SU-DHL-6 (cell line): ENCODE measurements at regions not wholly inside any gene's neighbourhood (a gene's known extent, or its start where the extent isn't known, plus 50 kb on each side); places are given as distances from the start of the nearest gene placed in this dataset.

Experiments
- H2AFZ ChIP-seq: fragments of 200-600 bp; sonication (generic); 2 replicates; pipeline ENCODE4 v1.6.1; 2014; ENCODE audit warnings: low read depth, mild to moderate bottlenecking, moderate library complexity, mixed read lengths, antibody characterized with exemption, low read length; ENCODE audit not compliant: severe bottlenecking
- H3F3A ChIP-seq: fragments of 200-600 bp; shearing (Covaris generic); 2 replicates; pipeline ENCODE4 v1.6.0; 2016; ENCODE audit warnings: antibody characterized with exemption, mild to moderate bottlenecking; ENCODE audit not compliant: insufficient read depth
- H3K27ac ChIP-seq: fragments of 200-600 bp; sonication (generic); 2 replicates; pipeline ENCODE4 v1.5.1; 2016; ENCODE audit warnings: low read depth, mild to moderate bottlenecking, low read length, moderate library complexity, mixed read lengths
- H3K27me3 ChIP-seq: fragments of 200-600 bp; sonication (generic), shearing (Covaris generic); 2 replicates; pipeline ENCODE4 v1.6.0; 2014; ENCODE audit warnings: mild to moderate bottlenecking, low read length
- H3K36me3 ChIP-seq: fragments of 200-600 bp; sonication (generic); 2 replicates; pipeline ENCODE4 v1.6.1; 2014; ENCODE audit warnings: mild to moderate bottlenecking, low read length, mixed read lengths
- H3K4me2 ChIP-seq: fragments of 300-600, 200-600 bp; shearing (Covaris generic), sonication (generic); 2 replicates; pipeline ENCODE4 v1.6.0; 2014; ENCODE audit warnings: low read length, low read depth, mild to moderate bottlenecking; ENCODE audit not compliant: poor library complexity, severe bottlenecking
- H3K4me3 ChIP-seq: fragments of 200-600 bp; sonication (generic); 2 replicates; pipeline ENCODE4 v1.5.1; 2014; ENCODE audit warnings: antibody characterized with exemption, low read length, mild to moderate bottlenecking, mixed read lengths; ENCODE audit not compliant: insufficient read depth, poor library complexity, severe bottlenecking
- H3K79me2 ChIP-seq: fragments of 200-600 bp; sonication (generic); 2 replicates; pipeline ENCODE4 v1.6.1; 2014; ENCODE audit warnings: mild to moderate bottlenecking, low read length, moderate library complexity; ENCODE audit not compliant: insufficient read depth
- H3K9ac ChIP-seq: fragments of 200-600 bp; sonication (generic); 2 replicates; pipeline ENCODE4 v1.7.0; 2014; ENCODE audit warnings: mild to moderate bottlenecking, low read length
- H3K9me2 ChIP-seq: fragments of 200-600 bp; sonication (generic); replicated peaks from 2 replicates; pipeline ENCODE4 v1.6.1; 2014; ENCODE audit warnings: low read length; ENCODE audit not compliant: insufficient read depth
- H3K9me3 ChIP-seq: fragments of 200-600 bp; sonication (generic); 2 replicates; pipeline ENCODE4 v1.6.1; 2014; ENCODE audit warnings: low read length, mixed read lengths; ENCODE audit not compliant: insufficient read depth
- H4K20me1 ChIP-seq: fragments of 200-600 bp; sonication (generic); 2 replicates; pipeline ENCODE4 v1.6.1; 2014; ENCODE audit warnings: low read depth, mild to moderate bottlenecking, antibody characterized with exemption, low read length, moderate library complexity, mixed read lengths
- EZH2phosphoT487 ChIP-seq: fragments of 200-600 bp; sonication (generic), shearing (Covaris generic); conservative IDR thresholded peaks from 2 replicates; pipeline ENCODE4 v1.6.1; 2018; ENCODE audit warnings: mild to moderate bottlenecking, antibody characterized with exemption, low read length, moderate library complexity, mixed read lengths
- TF ChIP-seq, protein P1 (sequence below): fragments of 200-600 bp; sonication (generic); IDR thresholded peaks from one replicate; pipeline ENCODE4 v1.5.1; 2017; ENCODE audit warnings: antibody characterized with exemption, mild to moderate bottlenecking, low read length, moderate library complexity; ENCODE audit not compliant: insufficient read depth, poor library complexity, severe bottlenecking

DNA sequence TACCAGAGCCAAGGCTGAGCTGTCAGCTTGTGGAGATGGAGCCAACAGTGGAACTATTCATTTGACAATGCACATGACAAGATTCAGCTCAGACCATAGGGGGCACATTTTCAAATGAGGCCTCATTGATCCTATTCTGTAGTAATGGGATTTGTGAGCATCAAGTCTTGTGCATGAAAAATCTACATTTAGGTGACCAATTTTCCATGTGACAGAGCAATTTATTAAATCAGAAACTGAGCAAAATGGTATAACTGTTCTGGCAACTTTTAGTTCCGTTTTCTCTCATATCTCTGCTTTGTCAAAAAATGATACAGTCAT lies 108.5 kb upstream of the PCDH18 start:
- Histone ChIP-seq H3K27ac (no peak overlapping the region), H3K4me2 (no peak overlapping the region), H2AFZ (no peak overlapping the region), H3K79me2 (no peaks in the 10 kb centered on the region), H3K9me3 (no peaks in the 10 kb centered on the region), H3K27me3 (no peaks in the 10 kb centered on the region), H3K36me3 (no peaks in the 10 kb centered on the region), H3K4me3 (no peak overlapping the region), H3K9ac (no peak overlapping the region), H4K20me1 (no peaks in the 10 kb centered on the region), H3K9me2 (no peaks in the 10 kb centered on the region), H3F3A (no peaks in the 10 kb centered on the region)
- no peak for TF ChIP-seq EZH2phosphoT487
- TF ChIP-seq, protein P1, sequence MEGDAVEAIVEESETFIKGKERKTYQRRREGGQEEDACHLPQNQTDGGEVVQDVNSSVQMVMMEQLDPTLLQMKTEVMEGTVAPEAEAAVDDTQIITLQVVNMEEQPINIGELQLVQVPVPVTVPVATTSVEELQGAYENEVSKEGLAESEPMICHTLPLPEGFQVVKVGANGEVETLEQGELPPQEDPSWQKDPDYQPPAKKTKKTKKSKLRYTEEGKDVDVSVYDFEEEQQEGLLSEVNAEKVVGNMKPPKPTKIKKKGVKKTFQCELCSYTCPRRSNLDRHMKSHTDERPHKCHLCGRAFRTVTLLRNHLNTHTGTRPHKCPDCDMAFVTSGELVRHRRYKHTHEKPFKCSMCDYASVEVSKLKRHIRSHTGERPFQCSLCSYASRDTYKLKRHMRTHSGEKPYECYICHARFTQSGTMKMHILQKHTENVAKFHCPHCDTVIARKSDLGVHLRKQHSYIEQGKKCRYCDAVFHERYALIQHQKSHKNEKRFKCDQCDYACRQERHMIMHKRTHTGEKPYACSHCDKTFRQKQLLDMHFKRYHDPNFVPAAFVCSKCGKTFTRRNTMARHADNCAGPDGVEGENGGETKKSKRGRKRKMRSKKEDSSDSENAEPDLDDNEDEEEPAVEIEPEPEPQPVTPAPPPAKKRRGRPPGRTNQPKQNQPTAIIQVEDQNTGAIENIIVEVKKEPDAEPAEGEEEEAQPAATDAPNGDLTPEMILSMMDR = no peak

DNA sequence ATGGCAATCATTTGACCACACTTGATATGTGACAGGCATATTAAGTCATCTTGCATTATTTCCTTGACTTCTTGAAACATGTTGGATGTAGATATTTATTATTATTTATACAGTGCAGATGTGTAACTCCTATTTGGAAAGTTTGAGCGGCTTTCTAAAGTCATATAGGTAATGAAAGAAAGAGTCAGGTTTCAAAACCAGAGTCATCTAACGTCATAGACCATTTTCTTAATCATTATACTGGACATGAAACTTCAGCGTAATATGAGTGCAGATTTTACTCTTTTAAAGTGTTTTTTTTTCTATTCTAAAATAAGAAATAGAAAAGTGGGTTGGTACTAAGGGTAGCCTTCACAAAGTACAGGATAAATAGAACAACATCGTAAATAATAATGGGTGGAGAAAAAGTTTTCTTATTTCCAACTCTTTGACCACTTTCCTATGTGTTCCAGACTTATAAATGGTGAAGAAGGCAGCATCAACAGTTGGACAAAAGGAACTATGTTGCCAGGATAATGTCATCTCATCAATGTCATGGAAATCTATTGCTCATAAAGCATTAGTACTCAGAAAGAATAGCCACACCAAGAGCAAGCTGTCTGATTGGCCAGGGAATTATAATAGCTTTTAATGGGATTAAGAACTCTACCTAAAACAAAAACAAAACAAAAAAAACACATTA lies 108.0 kb upstream of the PCDH18 start:
- no peaks in the 10 kb centered on the region for H3K9me3 ChIP-seq
- H3K4me2 ChIP-seq = no peak overlapping the region
- no peak overlapping the region for H2AFZ ChIP-seq
- no peaks in the 10 kb centered on the region for H3K36me3 ChIP-seq
- no peaks in the 10 kb centered on the region for H3K79me2 ChIP-seq
- H3F3A ChIP-seq = no peaks in the 10 kb centered on the region
- no peaks in the 10 kb centered on the region for H4K20me1 ChIP-seq
- H3K9me2 ChIP-seq = no peaks in the 10 kb centered on the region
- TF ChIP-seq, protein P1 = no peak
- H3K27ac ChIP-seq = no peak overlapping the region
- no peak overlapping the region for H3K4me3 ChIP-seq
- H3K27me3 ChIP-seq = no peaks in the 10 kb centered on the region
- H3K9ac ChIP-seq = no peak overlapping the region

DNA sequence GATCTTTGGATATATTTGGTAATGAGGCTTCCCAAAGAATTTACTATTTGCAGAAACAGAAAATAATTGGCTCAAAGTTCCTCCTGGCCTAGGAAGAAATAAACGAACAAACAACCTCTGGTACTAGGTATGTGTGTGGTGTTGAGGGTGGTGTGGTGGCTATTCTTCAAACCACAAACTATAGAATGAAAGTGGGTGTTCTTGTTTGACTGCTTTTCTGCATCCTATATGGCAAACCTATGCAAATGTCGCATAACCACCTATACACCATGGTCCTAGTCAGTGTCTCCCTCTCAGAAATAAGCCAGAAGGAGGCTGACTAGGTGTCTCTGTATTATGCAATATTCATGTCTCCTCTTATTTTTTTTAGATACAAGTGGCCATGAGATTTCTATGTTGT lies 106.6 kb upstream of the PCDH18 start:
- no peaks in the 10 kb centered on the region for H4K20me1 ChIP-seq
- no peaks in the 10 kb centered on the region for H3K27me3 ChIP-seq
- no peak overlapping the region for H3K27ac ChIP-seq
- no peak for TF ChIP-seq EZH2phosphoT487
- TF ChIP-seq, protein P1 = no peak
- H3K4me2 ChIP-seq = no peak overlapping the region
- no peaks in the 10 kb centered on the region for H3K79me2 ChIP-seq
- no peak overlapping the region for H3K9ac ChIP-seq
- H3F3A ChIP-seq = no peaks in the 10 kb centered on the region
- H3K9me3 ChIP-seq = no peaks in the 10 kb centered on the region
- H3K36me3 ChIP-seq = no peaks in the 10 kb centered on the region
- H3K4me3 ChIP-seq = no peak overlapping the region
- H2AFZ ChIP-seq = no peak overlapping the region
- no peaks in the 10 kb centered on the region for H3K9me2 ChIP-seq
